CD1c-positive myeloid dendritic cell (primary cell): ENCODE measurements at regions not wholly inside any gene's neighbourhood (a gene's known extent, or its start where the extent isn't known, plus 50 kb on each side); places are given as distances from the start of the nearest gene placed in this dataset.
"Not testable (repeated sequence)": the region's sequence is repeated elsewhere in the genome, so short reads cannot be mapped to it uniquely, and the experiment has no call there.

Source experiments
- DNase-seq: peaks from one replicate; pipeline ENCODE4 v3.0.0-alpha.2; 2016; ENCODE audit errors: extremely low spot score

DNA sequence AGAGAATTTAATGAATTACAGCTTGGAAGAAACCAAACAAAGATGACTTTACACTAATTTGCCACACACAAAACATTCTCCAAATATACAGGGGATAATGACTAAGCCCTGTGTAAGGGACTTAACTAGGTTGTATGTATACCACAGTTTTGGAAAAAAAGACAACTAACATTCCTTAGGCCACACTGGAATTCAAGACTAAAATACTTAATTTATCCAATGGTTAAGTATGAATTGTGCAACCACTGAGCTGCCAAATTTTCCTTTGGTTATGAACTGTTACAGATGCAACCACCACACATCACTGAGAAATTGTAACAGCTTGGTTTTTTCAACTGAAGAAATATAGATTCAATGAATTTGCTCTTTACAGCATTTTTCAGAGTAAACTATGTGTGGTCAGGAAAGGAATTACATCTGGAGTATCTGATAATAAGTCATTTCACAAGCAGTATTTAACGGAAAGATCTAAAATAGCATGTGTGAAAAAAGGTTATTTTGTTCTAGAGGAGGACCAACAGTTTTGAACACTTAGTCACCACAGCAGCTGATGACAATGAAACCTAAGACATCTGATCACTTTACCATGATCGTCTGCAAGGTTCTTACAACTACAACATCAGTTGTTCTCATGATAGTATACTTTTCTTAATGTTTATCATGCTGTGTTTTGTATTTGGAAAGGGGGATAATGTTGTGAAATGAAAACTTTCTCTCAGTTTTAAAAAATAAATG is 318.8 kb downstream of the BCKDHB start:
- no peak for DNase-seq

DNA sequence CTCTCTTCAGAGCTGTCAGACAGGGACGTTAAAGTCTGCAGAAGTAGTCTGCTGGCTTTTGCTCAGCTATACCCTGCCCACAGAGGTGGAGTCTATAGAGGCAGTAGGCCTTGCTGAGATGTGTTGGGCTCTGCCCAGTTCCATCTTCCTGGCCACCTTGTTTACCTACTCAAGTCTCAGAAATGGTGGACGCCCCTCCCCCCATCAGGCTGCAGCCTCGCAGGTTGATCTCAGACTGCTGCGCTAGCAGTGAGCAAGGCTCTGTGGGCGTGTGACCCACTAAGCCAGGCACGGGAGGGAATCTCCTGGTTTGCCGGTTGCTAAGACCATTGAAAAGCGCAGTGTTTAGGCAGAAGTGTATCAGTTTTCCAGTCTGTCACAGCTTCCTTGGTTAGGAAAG is 305.0 kb downstream of the BCKDHB start:
- no peak for DNase-seq

DNA sequence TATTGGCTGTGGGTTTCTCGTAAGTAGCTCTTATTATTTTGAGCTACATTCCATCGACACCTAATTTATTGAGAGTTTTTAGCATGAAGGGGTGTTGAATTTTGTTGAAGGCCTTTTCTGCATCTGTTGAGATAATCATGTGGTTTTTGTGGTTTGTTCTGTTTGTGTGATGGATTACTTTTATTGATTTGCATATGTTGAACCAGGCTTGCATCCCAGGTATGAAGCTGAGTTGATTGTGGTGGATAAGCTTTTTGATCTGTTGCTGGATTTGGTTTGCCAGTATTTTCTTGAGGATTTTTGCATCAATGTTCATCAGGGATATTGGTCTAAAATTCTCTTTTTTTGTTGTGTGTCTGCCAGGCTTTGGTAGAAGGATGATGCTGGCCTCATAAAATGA is 301.5 kb downstream of the BCKDHB start:
- DNase-seq: not testable (repeated sequence)

DNA sequence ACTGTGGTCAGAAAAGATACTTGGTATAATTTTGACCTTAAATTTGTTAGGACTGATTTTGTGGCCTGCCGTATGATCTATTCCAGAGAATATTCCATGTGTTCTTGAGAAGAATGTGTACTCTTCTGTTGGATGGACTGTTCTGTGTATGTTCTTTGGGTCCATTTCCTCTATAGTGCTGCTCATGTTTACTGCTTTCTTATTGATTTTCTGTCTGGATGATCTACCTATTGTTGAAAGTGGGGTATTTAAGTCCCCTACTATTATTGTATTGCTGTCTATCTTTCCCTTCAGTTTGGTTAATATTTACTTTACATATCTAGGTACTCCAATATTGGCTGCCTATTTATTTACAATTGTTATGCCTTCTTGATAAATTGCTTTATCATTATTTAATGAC is 298.4 kb downstream of the BCKDHB start:
- no peak for DNase-seq

DNA sequence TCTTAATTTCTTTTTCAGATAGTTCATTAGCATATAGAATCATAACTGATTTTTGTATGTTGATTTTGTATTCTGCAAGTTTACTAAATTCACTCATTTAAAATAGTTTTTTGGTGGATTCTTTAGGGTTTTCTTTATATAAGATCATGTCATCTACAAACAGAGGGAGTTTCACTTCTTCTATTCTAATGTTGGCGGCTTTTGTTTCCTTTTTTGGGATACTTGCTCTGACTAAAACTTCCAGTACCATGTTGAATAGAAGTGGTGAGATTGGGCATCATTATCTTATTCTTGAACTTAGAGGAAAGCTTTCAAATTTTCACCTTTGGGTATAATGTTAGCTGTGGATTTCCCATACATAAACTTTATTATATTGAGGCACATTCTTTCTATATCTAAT is 296.9 kb downstream of the BCKDHB start:
- no peak for DNase-seq

DNA sequence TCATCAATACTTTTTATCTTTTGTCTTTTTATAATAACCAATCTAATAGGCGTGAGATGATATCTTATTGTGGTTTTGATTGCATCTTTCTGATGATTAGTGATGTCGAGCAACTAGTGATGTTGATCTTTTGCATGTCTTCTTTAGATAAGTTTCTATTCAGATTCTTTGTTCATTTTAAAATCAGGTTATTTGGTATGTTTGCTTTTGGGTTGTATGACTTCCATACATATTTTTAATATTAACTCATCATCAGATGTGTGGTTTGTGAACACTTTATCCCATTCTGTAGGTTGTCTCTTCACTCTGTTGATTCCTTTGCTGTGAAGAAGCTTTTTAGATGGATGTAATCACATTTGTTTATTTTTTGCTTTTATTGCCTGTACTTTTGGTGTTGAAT is 295.8 kb downstream of the BCKDHB start:
- no peak for DNase-seq
